SK-MEL-5 (cell line): ENCODE measurements at regions not wholly inside any gene's neighbourhood (a gene's known extent, or its start where the extent isn't known, plus 50 kb on each side); places are given as distances from the start of the nearest gene placed in this dataset.
"Not testable (repeated sequence)": the region's sequence is repeated elsewhere in the genome, so short reads cannot be mapped to it uniquely, and the experiment has no call there.

Experiments used
- DNase-seq: peaks from one replicate; pipeline ENCODE4 v3.0.0-alpha.2; 2016; ENCODE audit warnings: low read depth, low spot score
- in situ Hi-C: cut with HindIII; loops from 2 replicates; pipeline ENCODE4 v1.10.0; 2016; ENCODE audit warnings: low sequenced_read_pairs, high pct_unique_total_duplicates, low pct_unique_long_range_greater_than_20kb

DNA sequence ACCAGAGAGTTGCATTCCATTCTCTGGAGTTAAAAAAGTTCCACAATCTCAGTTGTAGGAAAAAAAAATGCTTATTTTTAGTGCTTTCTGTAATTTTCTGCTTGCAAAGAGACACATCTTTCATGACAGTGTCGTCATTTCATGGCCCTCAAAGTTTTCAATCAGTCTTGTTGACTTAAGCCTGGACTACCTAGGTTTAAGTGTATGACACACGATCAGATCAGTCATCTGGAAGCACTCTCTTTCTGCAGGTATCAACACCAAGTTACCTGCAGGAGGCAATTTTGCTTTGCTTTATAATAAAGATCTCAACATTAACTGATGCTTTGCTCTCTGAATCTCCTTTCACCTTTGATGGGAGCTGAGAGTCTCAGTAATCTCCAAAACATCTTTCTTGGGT is 251.6 kb downstream of the BCAT1 start:
- DNase-seq: no peak
- in situ Hi-C loops: no loop called here

DNA sequence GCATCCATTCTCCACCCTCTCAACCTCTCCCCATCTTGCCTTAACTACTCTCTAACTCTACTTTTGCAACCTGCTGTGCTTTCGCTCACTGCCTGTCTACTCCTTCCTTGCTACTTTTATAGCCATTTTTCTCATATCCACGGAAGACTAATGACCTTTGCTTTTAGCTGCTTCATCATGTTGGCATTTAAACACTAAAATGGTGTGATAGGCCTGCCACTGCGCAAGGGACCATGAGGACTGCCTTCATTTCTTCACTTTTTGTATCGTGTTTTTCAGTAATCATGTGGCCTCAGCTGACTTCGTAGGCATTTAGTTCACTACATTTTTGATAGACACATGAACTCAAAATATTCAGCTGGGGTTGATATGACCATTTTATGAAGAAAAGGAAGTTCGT is 252.1 kb downstream of the BCAT1 start:
- no peak for DNase-seq
- in situ Hi-C loops: no loop called here

DNA sequence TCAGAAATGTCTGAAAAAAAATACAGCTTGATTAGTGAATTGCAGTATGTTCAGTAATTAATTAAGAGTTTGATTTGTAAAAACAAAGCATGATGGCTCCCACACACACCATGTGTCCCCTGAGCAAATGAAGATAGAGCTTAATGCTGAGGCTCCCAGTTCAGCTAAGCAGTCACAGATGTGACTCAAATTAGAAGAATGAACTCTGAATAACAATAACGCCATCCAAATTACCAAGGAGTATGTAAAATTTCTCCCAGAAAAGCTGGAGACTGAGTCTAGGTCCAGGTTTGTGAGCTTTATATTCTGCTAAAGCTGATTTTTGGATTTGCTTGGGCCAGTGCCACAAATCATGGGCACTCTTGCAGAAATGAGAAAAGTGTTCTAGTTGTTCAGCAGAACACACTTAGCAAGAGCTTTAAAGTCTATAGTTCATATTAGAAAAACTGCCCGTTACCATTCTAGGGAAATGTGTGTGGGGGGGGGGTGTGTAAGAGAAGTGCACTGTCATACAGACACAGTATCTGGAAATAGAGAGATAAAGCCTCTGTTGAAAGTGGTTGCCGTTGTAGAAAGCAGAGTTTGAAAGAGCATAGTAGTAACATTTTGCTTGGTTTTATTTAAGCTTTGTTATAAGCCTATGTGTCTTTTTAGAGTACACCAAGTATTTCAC is 253.1 kb downstream of the BCAT1 start:
- DNase-seq: no peak
- in situ Hi-C loops: no loop called here

DNA sequence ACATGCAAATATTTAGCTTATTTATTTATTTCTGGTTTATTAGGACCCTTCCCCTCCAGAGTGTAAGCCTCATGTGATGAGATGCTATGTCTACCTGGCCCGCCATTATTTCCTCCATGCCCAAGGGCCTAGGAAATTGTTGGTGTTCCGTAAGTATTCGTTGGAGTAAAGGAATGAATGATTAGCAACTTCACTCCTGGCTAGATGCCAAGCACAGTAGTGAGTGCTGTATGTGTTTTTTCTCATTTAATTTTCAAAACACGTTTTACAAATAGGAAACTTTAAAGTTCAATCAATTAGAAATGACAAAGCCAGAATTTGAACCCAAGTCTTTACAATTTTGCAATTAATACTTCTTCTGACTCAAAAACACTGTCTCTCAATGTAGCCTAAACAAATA is 253.8 kb downstream of the BCAT1 start:
- in situ Hi-C loops: no loop called here
- DNase-seq: no peak

DNA sequence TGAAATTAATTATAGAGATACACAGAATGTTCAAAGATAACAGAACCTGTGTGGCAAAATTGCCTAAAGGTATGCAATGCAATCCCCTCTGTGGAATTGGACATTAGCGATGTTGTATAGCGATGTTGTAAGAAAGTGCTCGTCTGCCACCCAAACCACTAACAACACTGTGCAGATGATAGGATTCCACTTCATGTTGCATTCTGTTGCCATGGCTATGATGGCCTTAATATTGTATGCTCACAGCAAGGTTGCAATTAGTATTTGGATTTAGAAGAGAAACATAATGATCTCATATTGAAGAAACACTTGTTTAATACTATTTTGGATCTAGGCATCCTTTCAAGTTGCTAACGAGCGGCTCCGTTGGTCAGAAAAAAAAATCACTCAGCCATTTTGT is 260.3 kb downstream of the BCAT1 start:
- in situ Hi-C loops: no loop called here
- DNase-seq: no peak

DNA sequence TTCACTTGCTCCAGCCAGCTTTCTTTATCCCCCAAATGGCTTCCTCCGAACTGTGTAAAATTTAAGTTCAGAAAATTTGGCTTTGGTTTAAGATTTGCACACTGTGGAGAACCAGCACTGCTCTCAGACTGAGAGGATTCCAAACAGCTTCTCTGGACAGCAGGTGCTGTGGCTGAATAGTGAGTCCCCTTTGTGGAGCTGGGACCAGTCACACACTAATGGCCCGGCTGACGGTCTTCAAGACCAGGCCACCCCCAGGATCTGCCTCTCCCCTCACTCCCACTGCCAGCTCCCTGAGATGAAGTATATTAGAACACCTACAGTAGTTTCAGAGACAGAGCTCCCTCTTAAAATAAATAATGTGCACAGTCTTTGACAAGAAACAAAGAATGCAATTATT is 267.3 kb downstream of the BCAT1 start:
- DNase-seq: no peak
- in situ Hi-C loops: no loop called here

DNA sequence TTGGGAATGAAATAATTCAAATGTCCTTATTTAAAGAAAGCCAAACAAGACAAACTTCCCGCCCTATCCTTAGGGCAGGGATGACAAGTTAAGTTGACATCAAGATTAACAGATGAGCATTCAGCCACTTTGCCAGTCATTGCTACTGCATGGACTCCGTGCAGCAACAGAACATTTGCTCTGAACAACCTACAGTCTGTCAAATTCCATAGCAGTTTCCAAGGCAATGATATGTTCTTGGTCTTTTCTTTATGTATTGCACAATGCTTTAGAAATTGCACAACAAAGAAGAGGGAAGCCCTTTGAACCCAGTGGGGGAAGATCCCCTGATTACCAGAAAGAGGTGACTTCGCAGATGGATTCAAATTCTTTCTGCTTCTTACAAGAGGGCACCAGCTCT is 269.8 kb downstream of the BCAT1 start:
- in situ Hi-C loops: no loop called here
- DNase-seq: no peak

DNA sequence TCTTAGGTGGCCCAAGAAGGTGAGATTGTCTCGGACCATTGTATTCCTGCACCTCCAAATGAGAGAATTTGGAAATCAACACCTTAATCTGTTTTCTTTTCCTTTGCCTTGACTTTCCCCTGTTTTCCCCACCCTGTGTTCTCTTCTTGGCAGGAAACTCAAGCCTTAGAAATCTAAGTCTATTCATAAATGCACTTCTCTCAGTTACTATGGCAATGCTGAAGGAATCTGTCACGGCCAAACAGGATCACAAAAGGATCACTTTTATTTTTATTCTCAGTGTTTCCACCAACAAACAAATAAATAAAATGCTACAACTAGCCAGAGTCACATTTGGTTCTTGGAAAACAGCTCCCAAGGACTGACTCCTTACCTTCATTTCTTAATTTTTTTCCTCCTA is 270.5 kb downstream of the BCAT1 start:
- no peak for DNase-seq
- in situ Hi-C loops: no loop called here

DNA sequence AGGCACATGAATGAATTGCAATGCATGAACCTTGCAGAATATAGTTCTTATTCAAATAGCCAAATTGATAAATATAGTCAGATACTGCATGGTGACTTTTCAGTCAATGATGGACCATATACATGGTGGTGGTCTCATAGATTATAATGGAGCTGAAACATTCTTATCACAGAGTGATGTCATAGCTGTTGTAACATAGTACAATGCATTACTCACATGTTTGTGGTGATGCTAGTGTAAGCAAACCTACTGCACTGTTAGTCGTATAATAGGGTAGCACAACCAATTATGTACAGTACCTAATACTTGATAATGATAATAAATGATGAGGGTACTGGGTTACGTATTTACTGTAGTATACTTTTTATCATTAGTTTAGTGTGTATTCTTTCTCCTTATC is 280.3 kb downstream of the BCAT1 start:
- no peak for DNase-seq

DNA sequence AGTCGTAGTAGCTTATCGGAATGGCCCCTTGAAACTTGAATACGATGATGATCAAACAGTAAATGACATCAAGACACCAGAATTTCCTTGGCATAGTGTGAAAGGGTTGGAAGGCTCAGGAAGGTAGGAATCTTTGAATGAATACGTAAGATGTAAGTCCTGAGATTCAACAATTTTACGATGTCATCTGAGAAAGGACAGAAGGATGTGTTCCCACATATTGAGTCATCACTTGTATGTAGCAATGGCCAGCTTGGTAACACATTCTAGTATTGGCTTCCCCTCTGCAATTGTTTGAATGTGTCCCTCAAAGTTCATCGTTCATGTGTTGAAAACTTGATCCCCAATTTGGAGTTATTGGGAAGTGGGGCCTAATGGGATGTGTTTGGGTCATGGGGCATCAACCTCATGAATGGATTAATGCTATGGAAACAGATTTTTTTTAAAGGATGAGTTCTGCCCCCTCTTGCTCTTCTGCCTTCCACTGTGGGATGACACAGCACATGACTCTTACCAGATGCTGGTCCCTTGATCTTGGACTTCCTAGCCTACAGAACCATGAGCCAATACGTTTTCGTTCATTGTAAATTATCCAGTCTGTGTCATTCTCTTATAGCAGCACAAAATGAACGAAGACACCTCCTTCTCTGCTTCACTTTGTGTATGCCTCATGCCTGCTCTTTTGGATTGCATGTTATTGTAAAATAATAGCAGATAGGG is 284.6 kb downstream of the BCAT1 start:
- DNase-seq: no peak
- in situ Hi-C loops: no loop called here

More for the DNA sequence above, 280.3 kb downstream of the BCAT1 start:
- in situ Hi-C loops: no loop called here

DNA sequence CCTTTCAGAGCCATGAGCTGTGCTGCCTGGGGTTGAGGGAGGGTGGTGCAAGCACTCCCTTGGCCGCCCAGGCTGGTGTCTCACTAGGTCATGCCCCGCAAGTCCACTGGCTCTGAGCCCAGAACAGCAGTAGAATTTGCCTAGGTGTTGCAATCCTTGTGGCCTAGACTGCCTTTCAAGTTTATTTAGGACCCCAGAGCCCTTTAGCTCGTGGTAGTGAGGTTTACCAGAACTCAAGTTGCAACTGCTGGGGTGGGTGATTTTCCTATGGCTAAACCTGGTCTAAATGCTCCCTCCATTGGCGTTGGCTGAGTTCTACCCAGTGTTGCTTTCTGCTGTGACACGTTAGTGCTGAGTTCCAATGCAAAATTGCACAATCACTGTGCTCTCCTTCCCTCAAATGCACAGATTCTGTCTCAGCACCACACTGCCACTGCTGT is 287.2 kb downstream of the BCAT1 start:
- no peak for DNase-seq

DNA sequence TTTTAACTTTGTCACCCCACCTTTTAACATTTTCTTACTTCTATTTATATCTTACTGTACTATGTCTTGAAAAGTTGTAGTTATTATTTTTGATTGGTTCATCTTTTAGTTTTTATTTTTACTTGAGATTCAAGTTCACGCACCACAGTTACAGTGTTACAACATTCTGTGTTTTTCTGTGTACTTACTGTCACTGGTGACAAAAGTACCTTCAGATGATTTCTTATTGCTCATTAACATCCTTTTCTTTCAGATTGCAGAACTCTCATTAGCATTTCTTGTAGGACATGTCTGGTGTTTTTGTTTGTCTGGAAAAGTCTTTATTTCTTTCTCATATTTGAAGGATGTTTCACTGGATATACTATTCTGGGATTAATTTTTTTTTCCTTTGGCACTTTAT is 289.9 kb downstream of the BCAT1 start:
- in situ Hi-C loops: no loop called here
- no peak for DNase-seq

More for the DNA sequence above, 287.2 kb downstream of the BCAT1 start:
- in situ Hi-C loops: no loop called here

DNA sequence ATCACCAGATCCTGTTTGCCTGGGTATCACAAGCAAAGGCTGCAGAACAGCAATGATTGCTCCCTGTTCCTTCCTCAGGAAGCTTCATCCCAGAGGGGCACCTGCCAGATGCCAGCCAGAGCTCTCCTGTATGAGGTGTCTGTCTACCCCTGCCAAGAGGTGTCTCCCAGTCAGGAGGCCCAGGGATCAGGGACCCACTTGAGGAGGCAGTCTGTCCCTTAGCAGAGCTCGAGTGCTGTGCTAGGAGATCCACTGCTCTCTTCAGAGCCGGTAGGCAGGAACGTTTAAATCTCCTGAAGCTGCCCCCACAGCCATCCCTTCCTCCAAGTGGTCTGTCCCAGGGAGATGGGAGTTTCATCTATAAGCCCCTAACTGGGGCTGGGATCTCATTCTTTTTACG is 294.6 kb downstream of the BCAT1 start:
- DNase-seq, in situ Hi-C loops: not testable (repeated sequence)

DNA sequence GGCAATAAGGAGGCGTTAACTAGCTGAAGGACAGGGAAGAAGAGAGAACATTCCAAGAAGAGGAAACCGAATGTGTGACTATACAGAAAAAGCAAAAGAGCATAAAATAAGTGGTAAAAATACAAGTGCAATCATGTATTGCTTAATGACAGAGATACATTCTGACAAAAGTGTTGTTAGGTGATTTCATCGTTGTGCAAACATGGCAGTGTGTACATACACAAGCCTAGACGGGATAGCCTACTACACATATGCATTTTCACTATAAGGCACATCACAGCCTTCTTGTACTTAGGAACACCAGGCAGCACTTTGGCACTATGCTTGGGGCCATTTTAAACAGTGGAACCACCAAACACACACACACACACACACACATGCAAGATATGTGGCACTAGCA is 299.3 kb downstream of the BCAT1 start:
- in situ Hi-C loops: no loop called here

DNA sequence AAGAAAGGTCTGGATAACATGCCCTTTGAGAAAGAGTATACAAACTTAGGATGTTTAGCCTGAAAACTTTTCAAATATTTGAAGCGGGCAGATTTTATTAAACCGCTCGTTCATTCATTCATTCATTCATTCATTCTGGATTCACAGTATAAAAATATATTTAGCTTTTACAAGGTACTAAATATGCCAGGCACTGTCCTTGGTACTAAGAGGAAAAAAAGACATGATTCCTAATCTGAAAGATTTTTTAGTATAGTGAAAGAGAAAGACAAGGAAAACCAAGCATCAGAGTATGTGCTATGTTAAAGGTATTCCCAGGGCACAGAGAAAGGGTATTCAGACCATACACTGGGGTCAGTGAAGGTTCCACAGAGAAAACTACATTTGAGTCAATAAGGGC is 299.7 kb downstream of the BCAT1 start:
- in situ Hi-C loops: no loop called here
- no peak for DNase-seq

More for the DNA sequence above, 299.3 kb downstream of the BCAT1 start:
- DNase-seq: no peak

DNA sequence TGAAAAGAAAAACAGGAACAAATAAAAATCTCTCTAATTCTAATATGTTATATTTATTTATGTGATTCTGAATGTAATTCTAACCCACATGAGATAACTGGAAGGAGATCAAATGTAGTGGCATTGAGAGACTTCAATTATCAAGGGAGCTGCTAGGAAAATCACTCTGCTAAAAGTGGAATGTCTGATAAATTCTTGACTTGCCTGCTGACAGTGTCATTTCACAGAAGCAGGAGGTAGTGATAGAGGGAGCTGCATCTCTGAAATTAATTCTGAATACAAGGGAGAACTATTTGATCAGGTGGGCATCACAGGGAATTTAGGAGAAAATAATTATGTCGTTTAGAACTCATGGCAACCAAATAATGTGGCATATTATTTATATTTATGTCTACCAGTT is 303.6 kb downstream of the BCAT1 start:
- no peak for DNase-seq
- in situ Hi-C loops: no loop called here

DNA sequence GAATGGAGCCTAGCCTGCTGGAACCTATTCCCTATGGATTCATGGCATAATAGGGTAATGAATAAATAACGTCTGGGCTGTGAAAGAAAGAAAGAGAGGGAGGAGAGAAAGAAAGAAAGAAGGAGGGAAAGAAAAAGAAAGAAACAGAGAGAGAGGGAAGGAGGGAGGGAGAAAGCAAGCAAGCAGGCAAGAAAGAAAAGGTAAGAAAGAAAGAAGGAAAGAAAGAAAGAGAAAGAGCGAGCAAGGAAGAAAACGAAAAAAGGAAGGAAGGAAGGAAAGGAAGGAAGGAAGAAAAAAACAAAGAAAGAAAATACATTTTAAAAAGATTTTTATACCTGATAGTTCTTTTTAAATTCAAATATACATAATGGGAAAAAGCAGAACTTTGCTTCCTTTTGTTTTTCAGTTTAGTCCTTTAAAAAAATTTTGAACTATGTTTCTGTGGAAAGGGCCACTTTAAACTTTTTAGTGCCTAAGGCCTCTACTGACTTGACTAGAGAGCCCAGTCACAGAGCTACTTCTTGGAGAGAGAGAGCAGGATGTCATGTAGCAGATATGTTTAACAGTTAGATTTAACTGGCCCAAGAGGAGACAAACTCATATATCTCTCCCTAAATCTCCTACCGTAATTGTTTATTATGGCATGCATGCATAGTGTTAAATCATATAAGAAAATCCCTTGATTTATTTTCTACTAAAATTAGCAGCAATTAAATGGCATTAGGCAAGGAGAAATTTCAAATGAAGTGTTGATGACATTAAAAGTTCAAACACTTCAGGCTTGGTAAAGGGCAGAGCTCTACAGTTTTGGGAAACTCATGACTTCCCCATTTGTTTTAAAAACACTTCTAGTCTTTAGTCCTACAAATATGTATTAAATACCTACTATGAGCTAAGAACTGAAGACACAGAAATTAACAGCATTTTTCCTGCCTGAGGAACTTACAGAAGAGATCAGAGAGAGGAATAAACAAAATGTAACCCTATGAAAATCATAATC is 305.5 kb downstream of the BCAT1 start:
- DNase-seq: no peak
- in situ Hi-C loops: no loop called here

DNA sequence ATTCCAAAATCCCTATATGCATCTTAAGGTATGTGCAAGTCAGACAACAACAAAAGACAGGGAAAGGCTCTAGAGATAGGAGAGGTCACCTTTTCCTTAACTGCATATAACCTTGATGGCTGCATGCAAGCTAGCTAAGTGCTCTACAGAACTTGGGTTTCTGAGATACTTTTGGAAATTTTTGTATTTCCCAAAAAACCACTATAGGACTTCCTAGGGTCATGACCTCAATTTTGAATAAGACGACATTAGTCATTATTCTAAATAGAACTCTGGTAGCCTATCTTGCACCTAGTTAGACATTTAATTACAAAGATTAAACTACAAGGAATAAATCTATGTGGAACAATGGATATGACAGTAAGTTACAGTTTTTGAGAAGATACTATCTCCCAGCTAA is 309.3 kb downstream of the BCAT1 start:
- no peak for DNase-seq
- in situ Hi-C loops: no loop called here
